ENCODE measurements at regions not wholly inside any gene's neighbourhood (a gene's known extent, or its start where the extent isn't known, plus 50 kb on each side); places are given as distances from the start of the nearest gene placed in this dataset.
A peak's percentile ranks its signal among the peaks of the same experiment; 100 is the strongest.

DNA sequence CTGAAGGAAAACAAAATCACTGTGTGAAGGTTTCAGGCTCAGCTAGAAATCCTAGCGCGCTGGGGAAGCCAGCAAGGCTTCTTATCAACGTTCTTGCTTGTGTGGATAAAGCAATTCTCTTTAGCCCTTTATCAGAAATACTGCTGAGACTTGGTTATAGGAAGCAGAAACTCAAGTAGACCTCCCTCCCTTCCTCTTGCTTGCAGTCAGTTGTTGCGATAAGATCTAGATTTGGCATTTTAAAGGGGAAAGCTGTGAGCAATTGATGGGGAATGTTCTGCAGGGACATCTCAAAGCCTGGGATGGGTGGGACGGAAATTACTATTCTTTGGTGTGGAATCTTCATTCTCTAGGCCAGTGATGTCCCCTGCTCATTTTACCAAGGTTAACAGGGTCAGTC, 76.4 kb upstream of the ANO4 start:
- Histone ChIP-seq H3K27ac (ENCODE audit: low read depth, low read length) (no peak overlapping the region), H3K4me2 (ENCODE audit: insufficient read depth, low read length) (no peak overlapping the region), H4K20me1 (ENCODE audit: insufficient read depth, low read length) (no peaks in the 10 kb centered on the region), H3K4me3 (ENCODE audit: insufficient read depth, low read length) (no peak overlapping the region), H3K27me3 (ENCODE audit: insufficient read depth, low read length) (peaks cover 30% of the 10 kb centered on the region), H3K4me1 (ENCODE audit: insufficient read depth, low read length) (no peaks in the 10 kb centered on the region), H3K9me3 (ENCODE audit: low read depth, low read length) (no peaks in the 10 kb centered on the region), H2AFZ (ENCODE audit: low read length) (no peak overlapping the region), H3K36me3 (ENCODE audit: insufficient read depth, low read length) (no peaks in the 10 kb centered on the region), H3K79me2 (ENCODE audit: insufficient read depth, low read length) (no peaks in the 10 kb centered on the region)
- TF ChIP-seq, protein P1, sequence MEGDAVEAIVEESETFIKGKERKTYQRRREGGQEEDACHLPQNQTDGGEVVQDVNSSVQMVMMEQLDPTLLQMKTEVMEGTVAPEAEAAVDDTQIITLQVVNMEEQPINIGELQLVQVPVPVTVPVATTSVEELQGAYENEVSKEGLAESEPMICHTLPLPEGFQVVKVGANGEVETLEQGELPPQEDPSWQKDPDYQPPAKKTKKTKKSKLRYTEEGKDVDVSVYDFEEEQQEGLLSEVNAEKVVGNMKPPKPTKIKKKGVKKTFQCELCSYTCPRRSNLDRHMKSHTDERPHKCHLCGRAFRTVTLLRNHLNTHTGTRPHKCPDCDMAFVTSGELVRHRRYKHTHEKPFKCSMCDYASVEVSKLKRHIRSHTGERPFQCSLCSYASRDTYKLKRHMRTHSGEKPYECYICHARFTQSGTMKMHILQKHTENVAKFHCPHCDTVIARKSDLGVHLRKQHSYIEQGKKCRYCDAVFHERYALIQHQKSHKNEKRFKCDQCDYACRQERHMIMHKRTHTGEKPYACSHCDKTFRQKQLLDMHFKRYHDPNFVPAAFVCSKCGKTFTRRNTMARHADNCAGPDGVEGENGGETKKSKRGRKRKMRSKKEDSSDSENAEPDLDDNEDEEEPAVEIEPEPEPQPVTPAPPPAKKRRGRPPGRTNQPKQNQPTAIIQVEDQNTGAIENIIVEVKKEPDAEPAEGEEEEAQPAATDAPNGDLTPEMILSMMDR (IDR thresholded peaks at IDR 0.05; ENCODE audit: extremely low read depth, low read depth, low read length) = no peak
- DNase-seq (ENCODE audit: insufficient read length, low spot score, missing footprints) = peak; percentile 53

DNA sequence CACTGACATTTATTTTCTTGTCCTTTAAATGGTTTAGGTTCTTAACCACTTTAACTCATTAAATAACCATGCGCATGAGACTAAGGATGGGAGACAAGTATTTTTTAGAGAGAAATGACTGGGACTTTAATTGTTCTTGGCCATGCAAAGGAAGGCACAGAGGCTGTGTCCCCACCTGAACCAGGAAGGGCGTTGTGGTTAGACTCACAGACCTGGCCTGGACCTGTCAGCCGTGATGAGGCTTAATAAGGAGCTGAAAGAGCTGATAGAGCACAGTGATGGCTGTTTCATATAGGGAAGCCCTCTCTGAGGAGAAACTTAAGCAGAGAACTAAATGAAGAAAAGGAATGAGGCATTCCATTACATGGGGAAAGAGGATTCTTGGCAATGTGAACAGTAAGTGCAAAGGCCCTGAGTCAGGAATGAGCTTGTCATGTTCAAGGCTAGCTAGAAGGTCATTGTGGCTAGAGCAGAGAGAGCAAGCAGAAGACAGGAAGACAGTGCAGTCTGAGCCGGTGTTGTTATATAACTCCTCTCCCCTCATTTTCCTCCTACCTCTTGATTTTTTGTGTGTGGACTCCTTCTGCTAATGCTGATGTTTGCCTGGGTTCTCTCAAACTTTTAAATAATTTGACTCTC, 74.4 kb upstream of the ANO4 start:
- Histone ChIP-seq H3K79me2 (ENCODE audit: insufficient read depth, low read length) (no peaks in the 10 kb centered on the region), H3K27ac (ENCODE audit: low read depth, low read length) (no peak overlapping the region), H3K36me3 (ENCODE audit: insufficient read depth, low read length) (no peaks in the 10 kb centered on the region), H3K9me3 (ENCODE audit: low read depth, low read length) (no peaks in the 10 kb centered on the region), H3K4me3 (ENCODE audit: insufficient read depth, low read length) (no peak overlapping the region), H2AFZ (ENCODE audit: low read length) (no peak overlapping the region), H3K4me2 (ENCODE audit: insufficient read depth, low read length) (no peak overlapping the region), H3K27me3 (ENCODE audit: insufficient read depth, low read length) (peaks cover 32% of the 10 kb centered on the region), H3K4me1 (ENCODE audit: insufficient read depth, low read length) (no peaks in the 10 kb centered on the region), H4K20me1 (ENCODE audit: insufficient read depth, low read length) (no peaks in the 10 kb centered on the region)
- no peak for DNase-seq (ENCODE audit: insufficient read length, low spot score, missing footprints)
- TF ChIP-seq, protein P1 (IDR thresholded peaks at IDR 0.05; ENCODE audit: extremely low read depth, low read depth, low read length) = no peak

DNA sequence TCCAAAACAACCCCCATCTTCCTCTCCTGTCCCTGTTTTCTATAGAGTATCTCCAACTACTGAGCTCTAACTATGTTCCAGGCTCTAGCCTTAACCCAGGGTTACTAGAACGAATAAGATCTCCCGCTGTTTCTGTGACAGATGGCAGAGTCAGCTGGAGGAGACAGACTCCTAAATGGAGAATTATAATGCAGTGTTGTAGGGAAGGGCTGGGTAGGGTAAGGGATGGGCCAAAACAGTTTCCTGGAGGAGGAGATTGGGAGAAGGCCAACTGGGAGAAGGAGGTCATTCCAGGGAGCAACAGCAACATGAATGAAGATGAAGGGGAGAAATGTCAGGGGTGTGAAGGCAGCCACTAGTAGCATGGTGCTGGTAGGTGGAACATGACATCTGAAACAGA, 73.4 kb upstream of the ANO4 start:
- no peak overlapping the region for H3K27ac ChIP-seq (ENCODE audit: low read depth, low read length)
- no peaks in the 10 kb centered on the region for H3K79me2 ChIP-seq (ENCODE audit: insufficient read depth, low read length)
- H2AFZ ChIP-seq (ENCODE audit: low read length) = no peak overlapping the region
- DNase-seq (ENCODE audit: insufficient read length, low spot score, missing footprints) = no peak
- no peaks in the 10 kb centered on the region for H3K9me3 ChIP-seq (ENCODE audit: low read depth, low read length)
- TF ChIP-seq, protein P1 (IDR thresholded peaks at IDR 0.05; ENCODE audit: extremely low read depth, low read depth, low read length) = no peak
- no peak overlapping the region for H3K4me3 ChIP-seq (ENCODE audit: insufficient read depth, low read length)
- H3K4me1 ChIP-seq (ENCODE audit: insufficient read depth, low read length) = no peaks in the 10 kb centered on the region
- no peak overlapping the region for H3K4me2 ChIP-seq (ENCODE audit: insufficient read depth, low read length)
- H3K27me3 ChIP-seq (ENCODE audit: insufficient read depth, low read length) = peaks cover 27% of the 10 kb centered on the region
- H4K20me1 ChIP-seq (ENCODE audit: insufficient read depth, low read length) = no peaks in the 10 kb centered on the region
- H3K36me3 ChIP-seq (ENCODE audit: insufficient read depth, low read length) = no peaks in the 10 kb centered on the region

DNA sequence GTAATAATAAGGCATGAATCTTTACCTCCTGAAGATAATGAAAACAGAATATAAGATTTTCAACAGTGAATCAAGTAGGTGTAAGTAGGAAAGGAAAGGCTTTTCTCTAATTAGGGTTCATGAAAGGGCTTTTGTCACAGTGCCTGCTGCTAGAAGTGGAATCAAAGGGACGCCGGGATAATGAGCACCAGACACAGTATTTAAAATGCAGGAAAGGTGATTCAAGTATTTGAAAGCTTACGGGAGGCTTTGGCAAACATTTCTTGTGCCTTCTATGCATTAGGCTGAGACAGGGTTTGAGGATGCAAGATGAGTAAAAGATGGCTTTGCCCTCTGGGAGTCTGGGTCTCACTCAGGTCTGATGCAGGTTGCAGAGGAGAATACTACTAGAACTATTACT, 70.5 kb upstream of the ANO4 start:
- Histone ChIP-seq H3K9me3 (ENCODE audit: low read depth, low read length) (no peaks in the 10 kb centered on the region), H3K4me3 (ENCODE audit: insufficient read depth, low read length) (no peak overlapping the region), H3K4me2 (ENCODE audit: insufficient read depth, low read length) (no peak overlapping the region), H3K79me2 (ENCODE audit: insufficient read depth, low read length) (no peaks in the 10 kb centered on the region), H4K20me1 (ENCODE audit: insufficient read depth, low read length) (no peaks in the 10 kb centered on the region), H3K4me1 (ENCODE audit: insufficient read depth, low read length) (no peaks in the 10 kb centered on the region), H3K36me3 (ENCODE audit: insufficient read depth, low read length) (no peaks in the 10 kb centered on the region), H3K27ac (ENCODE audit: low read depth, low read length) (no peak overlapping the region), H2AFZ (ENCODE audit: low read length) (no peak overlapping the region), H3K27me3 (ENCODE audit: insufficient read depth, low read length) (peaks cover 12% of the 10 kb centered on the region)
- TF ChIP-seq, protein P1 (IDR thresholded peaks at IDR 0.05; ENCODE audit: extremely low read depth, low read depth, low read length) = no peak
- no peak for DNase-seq (ENCODE audit: insufficient read length, low spot score, missing footprints)

Data from osteoblast (primary cell).